H9 (cell line): ENCODE measurements at regions not wholly inside any gene's neighbourhood (a gene's known extent, or its start where the extent isn't known, plus 50 kb on each side); places are given as distances from the start of the nearest gene placed in this dataset.
A peak's percentile ranks its signal among the peaks of the same experiment; 100 is the strongest.

Experiments used
- DNase-seq: peaks from one replicate; pipeline ENCODE4 v3.0.0-alpha.2; 2017
- H2AFZ ChIP-seq: one replicate; pipeline ENCODE4 v1.6.1; 2013; ENCODE audit warnings: mild to moderate bottlenecking, low read length, control low read depth, moderate library complexity
- H2AK5ac ChIP-seq: 2 replicates; pipeline ENCODE4 v1.6.1; 2013; ENCODE audit warnings: low read length, control low read depth, mixed read lengths; ENCODE audit not compliant: insufficient read length
- H2BK120ac ChIP-seq: one replicate; pipeline ENCODE4 v1.6.1; 2013; ENCODE audit warnings: low read depth, mild to moderate bottlenecking, low read length, control low read depth, inconsistent platforms; ENCODE audit not compliant: poor library complexity, severe bottlenecking
- H2BK12ac ChIP-seq: 2 replicates; pipeline ENCODE4 v1.6.1; 2013; ENCODE audit warnings: low read length, control low read depth, mixed read lengths, low read depth; ENCODE audit not compliant: insufficient read length
- H2BK15ac ChIP-seq: 2 replicates; pipeline ENCODE4 v1.6.1; 2013; ENCODE audit warnings: low read depth, low read length, control low read depth
- H2BK20ac ChIP-seq: one replicate; pipeline ENCODE4 v1.6.1; 2013; ENCODE audit warnings: low read depth, mild to moderate bottlenecking, low read length, control low read depth, inconsistent platforms; ENCODE audit not compliant: poor library complexity, severe bottlenecking
- H2BK5ac ChIP-seq: 2 replicates; pipeline ENCODE4 v1.6.1; 2013; ENCODE audit warnings: low read length, control low read depth, mixed read lengths; ENCODE audit not compliant: insufficient read length
- H3K14ac ChIP-seq: 2 replicates; pipeline ENCODE4 v1.6.1; 2013; ENCODE audit warnings: low read length, control low read depth; ENCODE audit not compliant: insufficient read depth
- H3K18ac ChIP-seq: 2 replicates; pipeline ENCODE4 v1.6.1; 2013; ENCODE audit warnings: low read depth, mild to moderate bottlenecking, mixed read lengths, low read length, control low read depth; ENCODE audit not compliant: insufficient read length
- H3K23ac ChIP-seq: 2 replicates; pipeline ENCODE4 v1.6.1; 2013; ENCODE audit warnings: low read length, control low read depth, mixed read lengths, low read depth; ENCODE audit not compliant: insufficient read length
- H3K23me2 ChIP-seq: 2 replicates; pipeline ENCODE4 v1.6.1; 2013; ENCODE audit warnings: low read depth, mild to moderate bottlenecking, mixed read lengths, low read length, control low read depth; ENCODE audit not compliant: insufficient read length, poor library complexity, severe bottlenecking
- H3K27ac ChIP-seq: 2 replicates; pipeline ENCODE4 v1.5.1; 2013; ENCODE audit warnings: low read length, control low read depth, mixed read lengths, low read depth; ENCODE audit not compliant: insufficient read length
- H3K27me3 ChIP-seq: 2 replicates; pipeline ENCODE4 v1.6.1; 2013; ENCODE audit warnings: low read length, control low read depth, inconsistent platforms; ENCODE audit not compliant: insufficient read depth
- H3K4ac ChIP-seq: 2 replicates; pipeline ENCODE4 v1.6.1; 2013; ENCODE audit warnings: low read depth, mild to moderate bottlenecking, control low read depth, inconsistent platforms, low read length, moderate library complexity
- H3K4me1 ChIP-seq: 2 replicates; pipeline ENCODE4 v1.6.1; 2013; ENCODE audit warnings: low read length, control low read depth, inconsistent platforms; ENCODE audit not compliant: insufficient read depth
- H3K4me2 ChIP-seq: 2 replicates; pipeline ENCODE4 v1.6.1; 2013; ENCODE audit warnings: low read length, control low read depth, mixed read lengths; ENCODE audit not compliant: insufficient read length, insufficient read depth
- H3K56ac ChIP-seq: 2 replicates; pipeline ENCODE4 v1.6.1; 2013; ENCODE audit warnings: low read depth, mild to moderate bottlenecking, mixed read lengths, low read length, control low read depth; ENCODE audit not compliant: insufficient read length
- H3K79me1 ChIP-seq: 2 replicates; pipeline ENCODE4 v1.6.1; 2013; ENCODE audit warnings: low read depth, mild to moderate bottlenecking, moderate library complexity, low read length, control low read depth, inconsistent platforms; ENCODE audit not compliant: insufficient read depth, poor library complexity, severe bottlenecking
- H3K79me2 ChIP-seq: 2 replicates; pipeline ENCODE4 v1.6.1; 2013; ENCODE audit warnings: low read length, control low read depth, inconsistent platforms; ENCODE audit not compliant: insufficient read depth
- H3K9ac ChIP-seq: 2 replicates; pipeline ENCODE4 v1.6.1; 2013; ENCODE audit warnings: low read length, control low read depth, mixed read lengths; ENCODE audit not compliant: insufficient read length; ENCODE audit errors: extremely low read depth
- H3K9me3 ChIP-seq: one replicate; pipeline ENCODE4 v1.6.1; 2013; ENCODE audit warnings: low read depth, low read length, inconsistent platforms; ENCODE audit not compliant: control insufficient read depth
- H3T11ph ChIP-seq: one replicate; pipeline ENCODE4 v1.6.1; 2013; ENCODE audit warnings: mild to moderate bottlenecking, low read length, control low read depth, inconsistent platforms
- H4K20me1 ChIP-seq: one replicate; pipeline ENCODE4 v1.6.1; 2013; ENCODE audit not compliant: control insufficient read depth, insufficient read length, insufficient read depth
- H4K5ac ChIP-seq: 2 replicates; pipeline ENCODE4 v1.6.1; 2013; ENCODE audit warnings: low read depth, mild to moderate bottlenecking, mixed read lengths, low read length, control low read depth; ENCODE audit not compliant: insufficient read length
- H4K8ac ChIP-seq: replicated peaks from 2 replicates; pipeline ENCODE4 v1.6.1; 2013; ENCODE audit warnings: low read length, control low read depth, mixed read lengths, low read depth; ENCODE audit not compliant: insufficient read length
- H4K91ac ChIP-seq: 2 replicates; pipeline ENCODE4 v1.6.1; 2013; ENCODE audit warnings: low read depth, mild to moderate bottlenecking, moderate library complexity, mixed read lengths, low read length, control low read depth; ENCODE audit not compliant: insufficient read length
- H3K27ac Mint-ChIP-seq, 3 experiments: 2 replicates in 2 of 3; 3 replicates in 1 of 3; pipeline ENCODE4 v1.8.0; 2020 to 2021; ENCODE audit warnings: mixed read lengths in 3 of 3, mild to moderate bottlenecking in 1 of 3, moderate library complexity in 1 of 3
- H3K27me3 Mint-ChIP-seq: 2 replicates; pipeline ENCODE4 v1.8.0; 2021; ENCODE audit warnings: low read depth, mild to moderate bottlenecking, moderate library complexity, mixed read lengths
- H3K36me3 Mint-ChIP-seq, 3 experiments: 2 replicates in 2 of 3; 3 replicates in 1 of 3; pipeline ENCODE4 v1.8.0; 2020 to 2021; ENCODE audit warnings: low read depth in 3 of 3, mixed read lengths in 3 of 3; ENCODE audit not compliant: insufficient read depth in 1 of 3
- H3K4me1 Mint-ChIP-seq, 2 experiments: 2 replicates each; pipeline ENCODE4 v1.8.0; 2020; ENCODE audit warnings: mixed read lengths in 2 of 2
- H3K4me3 Mint-ChIP-seq, 2 experiments: 2 replicates in 1 of 2; 3 replicates in 1 of 2; pipeline ENCODE4 v1.8.0; 2020 to 2021; ENCODE audit warnings: mild to moderate bottlenecking in 2 of 2, mixed read lengths in 2 of 2, moderate library complexity in 1 of 2
- H3K9me3 Mint-ChIP-seq, 2 experiments: 2 replicates in 1 of 2; 3 replicates in 1 of 2; pipeline ENCODE4 v1.8.0; 2020; ENCODE audit warnings: mild to moderate bottlenecking in 2 of 2, mixed read lengths in 2 of 2, moderate library complexity in 1 of 2
- CTCF ChIP-seq: fragments of 200-600 bp; sonication (generic); conservative IDR thresholded peaks from 3 replicates; pipeline ENCODE4 v1.8.0; 2021; ENCODE audit warnings: antibody characterized with exemption, mild to moderate bottlenecking

DNA sequence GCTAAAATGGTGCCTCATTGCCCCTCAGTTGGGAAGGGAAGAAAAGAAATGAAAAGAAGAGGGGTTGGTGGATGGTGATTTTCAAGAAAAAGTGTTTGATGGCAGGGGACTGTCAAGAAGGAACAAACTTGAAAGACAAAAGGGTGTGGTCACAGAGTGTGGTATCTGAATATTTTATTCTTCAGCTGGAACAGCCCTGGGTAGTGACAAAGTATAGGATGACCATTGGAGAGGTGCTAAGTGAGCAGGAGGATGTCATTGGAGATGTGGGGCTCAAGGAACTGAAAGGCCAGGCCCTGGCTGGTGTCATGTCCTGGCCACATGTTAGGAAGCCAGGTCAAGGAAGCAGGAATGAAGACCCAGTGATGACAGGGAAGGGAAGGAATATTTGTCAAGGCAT, 71.0 kb upstream of the CD55 start:
- Histone ChIP-seq H3K14ac (no peak overlapping the region), H3K18ac (no peak overlapping the region), H2BK20ac (no peak overlapping the region), H4K5ac (no peak overlapping the region), H2BK120ac (no peak overlapping the region), H3K23ac (no peak overlapping the region), H3K9me3 (no peaks in the 10 kb centered on the region), H2AK5ac (no peak overlapping the region), H3K27me3 (no peaks in the 10 kb centered on the region), H3K4me1 (no peaks in the 10 kb centered on the region), H3K56ac (no peak overlapping the region), H3K23me2 (no peaks in the 10 kb centered on the region), H3K4me2 (no peak overlapping the region), H4K20me1 (no peaks in the 10 kb centered on the region), H3T11ph (no peak overlapping the region), H4K91ac (no peak overlapping the region), H2BK12ac (no peak overlapping the region), H3K9ac (no peak overlapping the region), H4K8ac (no peak overlapping the region), H3K4ac (no peak overlapping the region), H3K79me2 (no peaks in the 10 kb centered on the region), H2BK5ac (no peak overlapping the region), H2BK15ac (no peak overlapping the region), H3K27ac (no peak overlapping the region), H3K79me1 (no peaks in the 10 kb centered on the region), H2AFZ (no peak overlapping the region)
- no peaks in the 10 kb centered on the region for H3K27me3 Mint-ChIP-seq
- TF ChIP-seq CTCF: no peak
- H3K4me3 Mint-ChIP-seq: no peak overlapping the region
- H3K9me3 Mint-ChIP-seq: peaks cover 8 to 21% of the 10 kb centered on the region in 2 experiments; a peak in 4 of 5 replicates
- no peaks in the 10 kb centered on the region; a peak in 2 of 7 replicates for H3K36me3 Mint-ChIP-seq
- H3K27ac Mint-ChIP-seq: peak overlapping the region in 1 of 3 experiments; percentile 7; a peak in 1 of 7 replicates
- DNase-seq: no peak
- no peaks in the 10 kb centered on the region for H3K4me1 Mint-ChIP-seq
